ENCODE measurements at regions not wholly inside any gene's neighbourhood (a gene's known extent, or its start where the extent isn't known, plus 50 kb on each side); places are given as distances from the start of the nearest gene placed in this dataset.

DNA sequence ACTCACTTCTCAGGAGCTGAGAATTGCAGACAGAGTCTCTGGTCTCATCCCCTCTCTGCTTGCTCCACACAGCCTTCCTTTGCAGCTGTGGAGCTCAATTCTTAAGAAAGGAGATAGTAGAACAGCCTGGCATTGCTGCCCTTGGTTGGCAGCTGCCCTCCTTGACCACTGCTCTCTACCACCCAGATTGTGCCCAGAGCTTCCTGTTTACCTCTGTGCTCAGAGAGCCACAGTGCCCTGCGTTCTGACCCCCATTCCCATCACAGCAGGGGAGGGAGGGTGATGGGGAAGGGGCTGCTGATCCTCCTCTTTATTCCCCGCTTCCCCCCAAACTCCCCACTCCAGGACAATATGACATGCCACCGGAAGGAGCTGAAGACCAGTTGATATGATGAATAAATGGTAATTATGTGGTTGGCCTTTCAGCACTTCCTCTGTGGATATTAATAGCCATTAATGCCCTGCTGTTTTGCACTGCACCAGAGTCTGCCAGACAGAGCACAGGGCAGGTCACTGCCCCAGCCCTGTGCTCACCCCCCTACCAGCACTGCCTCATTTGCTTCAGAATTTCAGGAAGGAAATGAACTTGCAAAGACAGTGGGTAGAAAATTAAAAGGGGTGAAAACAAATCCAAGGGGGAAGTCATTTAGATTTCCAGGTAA lies 426.8 kb upstream of the CADM1 start:
- DNase-seq (ENCODE audit: insufficient read length, low spot score) (no peak), FAIRE-seq (no peak)

DNA sequence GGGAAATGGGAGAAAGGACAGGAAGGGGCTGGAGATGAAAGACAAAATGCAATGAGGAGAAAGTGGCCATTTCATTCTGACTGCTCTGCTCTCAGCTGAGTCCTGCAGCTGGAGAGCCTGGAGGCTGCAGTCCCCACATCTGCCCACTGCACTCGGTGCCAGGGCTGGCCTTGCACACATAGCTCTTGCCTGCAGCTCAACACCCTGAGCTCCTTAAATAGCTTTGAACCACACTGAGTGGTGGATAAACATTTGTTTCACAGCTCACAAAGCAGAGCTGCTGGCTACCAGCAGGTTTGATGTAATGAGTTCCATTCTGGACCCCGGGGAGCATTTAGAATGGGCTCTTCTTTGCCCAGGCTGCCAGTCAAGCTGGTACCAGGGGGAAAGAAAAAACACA lies 426.1 kb upstream of the CADM1 start:
- FAIRE-seq (no peak), DNase-seq (ENCODE audit: insufficient read length, low spot score) (no peak)

DNA sequence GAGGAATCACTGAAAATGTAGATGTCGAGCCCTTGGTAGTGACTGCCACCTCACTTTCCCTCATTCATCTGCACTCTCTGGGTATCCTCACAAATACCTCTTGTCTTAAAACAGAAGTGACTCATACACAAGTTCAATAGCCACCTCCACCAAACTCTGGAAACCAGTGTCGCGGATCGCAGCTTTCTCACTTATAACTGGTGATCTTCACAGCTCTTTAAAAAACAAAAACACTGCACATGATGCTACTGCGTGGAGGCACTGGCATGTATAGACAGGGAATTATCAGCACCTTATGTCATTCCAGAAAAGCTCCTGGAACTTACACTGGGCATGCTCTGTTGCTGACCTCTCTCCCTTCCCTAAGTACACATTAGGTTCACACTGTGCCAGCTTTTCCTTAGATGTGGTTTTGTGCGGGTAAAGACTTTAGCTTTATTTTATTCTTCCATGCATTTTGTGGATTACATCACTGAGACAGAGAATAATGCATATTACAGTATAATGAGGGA lies 425.5 kb upstream of the CADM1 start:
- no peak for DNase-seq (ENCODE audit: insufficient read length, low spot score)
- no peak for FAIRE-seq

DNA sequence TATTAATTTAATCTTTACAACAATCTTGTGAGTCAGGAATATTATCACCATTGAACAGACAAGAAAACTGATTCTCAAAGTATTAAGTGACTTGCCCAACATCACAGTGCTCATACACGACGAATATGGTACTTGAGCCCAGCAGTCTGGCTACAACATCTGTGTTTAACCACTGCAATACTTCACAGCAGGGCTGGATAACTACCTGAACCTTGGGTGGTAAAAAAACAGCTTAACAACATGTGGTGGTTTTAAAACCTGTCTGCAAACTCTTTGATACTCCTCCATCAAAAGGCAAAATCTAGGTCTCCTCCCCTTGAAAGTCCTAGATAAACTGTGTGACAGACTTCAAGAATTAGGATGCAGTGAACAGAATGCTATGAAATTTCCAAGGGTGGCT lies 424.6 kb upstream of the CADM1 start:
- DNase-seq (ENCODE audit: insufficient read length, low spot score), result no peak
- no peak for FAIRE-seq

DNA sequence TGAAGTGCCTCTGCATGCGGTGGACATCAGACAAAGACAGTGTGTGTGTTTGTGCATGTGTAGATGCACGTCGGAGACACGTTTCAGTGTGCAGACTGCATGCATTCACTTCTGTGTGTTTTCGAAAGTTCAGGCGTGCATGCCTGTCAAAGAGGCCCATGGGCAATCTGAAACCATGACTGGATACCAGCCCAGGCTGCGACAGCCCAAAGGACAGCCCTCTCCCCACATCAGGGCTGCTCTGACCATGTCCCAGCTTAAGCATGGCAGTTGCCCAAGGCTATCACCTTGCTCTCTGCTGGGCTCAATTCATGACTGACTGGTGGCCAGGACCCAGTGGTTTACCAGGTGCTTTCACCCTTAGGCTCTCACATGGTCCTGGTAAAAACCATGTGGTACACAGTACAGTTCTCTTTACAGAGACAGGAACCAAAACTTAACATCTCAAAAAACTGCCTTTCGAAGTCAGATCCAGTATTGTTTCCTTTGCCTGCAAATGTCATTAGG lies 423.7 kb upstream of the CADM1 start:
- no peak for DNase-seq (ENCODE audit: insufficient read length, low spot score)
- FAIRE-seq, result no peak

DNA sequence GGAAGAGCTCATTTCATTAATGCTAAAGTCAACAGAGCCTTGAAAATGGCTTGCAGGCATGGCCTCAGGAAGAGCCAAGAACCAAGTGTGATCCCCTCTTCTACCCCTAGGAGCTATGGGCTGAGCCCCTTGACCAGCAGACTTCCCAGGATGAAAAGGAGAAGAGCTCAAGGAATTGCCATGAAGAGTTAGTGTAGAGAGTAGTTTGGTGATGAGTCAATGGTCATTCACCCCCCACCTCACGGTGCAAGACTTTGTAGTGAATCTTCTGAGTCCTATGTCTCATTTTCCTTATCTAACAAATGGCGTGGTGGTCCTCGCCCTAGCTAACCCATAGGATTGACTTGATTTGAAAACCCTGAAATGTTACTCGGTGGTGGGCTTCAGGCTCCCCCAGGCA lies 422.4 kb upstream of the CADM1 start:
- DNase-seq (ENCODE audit: insufficient read length, low spot score) (no peak), FAIRE-seq (no peak)

DNA sequence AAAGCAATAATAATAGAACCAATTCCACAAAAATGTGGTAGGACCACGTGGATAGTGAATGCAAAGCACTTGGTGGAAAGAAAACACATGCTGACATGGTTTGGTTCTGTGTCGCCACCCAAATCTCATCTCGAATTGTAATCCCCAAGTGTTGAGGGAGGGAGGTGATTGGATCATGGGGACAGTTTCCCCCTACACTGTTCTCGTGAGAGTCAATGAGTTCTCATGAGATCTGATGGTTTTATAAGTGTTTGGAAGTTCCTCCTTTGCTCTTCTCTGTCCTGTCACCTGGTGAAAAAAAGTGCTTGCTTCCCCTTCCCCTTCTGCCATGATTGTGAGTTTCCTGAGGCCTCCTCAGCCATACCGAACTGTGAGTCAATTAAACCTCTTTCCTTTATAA lies 421.9 kb upstream of the CADM1 start:
- FAIRE-seq (no peak), DNase-seq (ENCODE audit: insufficient read length, low spot score) (no peak)

DNA sequence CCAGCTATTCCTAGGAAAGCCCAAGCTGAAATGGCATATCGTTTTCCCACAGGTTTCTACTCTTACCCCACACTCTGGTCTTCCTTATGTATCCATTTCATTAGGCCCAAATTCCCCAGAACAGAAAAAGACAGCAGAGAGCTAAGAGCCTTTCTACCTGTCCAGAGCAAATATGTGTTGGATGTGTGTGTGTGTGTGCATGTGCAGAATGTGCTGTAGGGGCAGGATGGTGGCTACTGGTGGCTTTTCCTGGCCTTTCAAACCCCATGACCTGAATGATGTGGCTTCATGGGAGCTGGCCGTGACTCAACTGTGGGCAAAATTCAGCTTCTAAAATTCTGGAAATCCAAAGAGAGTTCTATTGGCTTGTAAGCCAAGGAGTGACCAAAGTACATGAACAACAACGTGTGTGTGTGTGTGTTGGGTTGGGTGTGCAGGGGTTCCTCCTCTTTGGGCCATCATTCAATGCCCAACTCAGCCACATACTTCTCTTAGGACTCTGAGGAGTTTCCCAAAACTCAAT lies 421.4 kb upstream of the CADM1 start:
- FAIRE-seq (no peak), DNase-seq (ENCODE audit: insufficient read length, low spot score) (no peak)

DNA sequence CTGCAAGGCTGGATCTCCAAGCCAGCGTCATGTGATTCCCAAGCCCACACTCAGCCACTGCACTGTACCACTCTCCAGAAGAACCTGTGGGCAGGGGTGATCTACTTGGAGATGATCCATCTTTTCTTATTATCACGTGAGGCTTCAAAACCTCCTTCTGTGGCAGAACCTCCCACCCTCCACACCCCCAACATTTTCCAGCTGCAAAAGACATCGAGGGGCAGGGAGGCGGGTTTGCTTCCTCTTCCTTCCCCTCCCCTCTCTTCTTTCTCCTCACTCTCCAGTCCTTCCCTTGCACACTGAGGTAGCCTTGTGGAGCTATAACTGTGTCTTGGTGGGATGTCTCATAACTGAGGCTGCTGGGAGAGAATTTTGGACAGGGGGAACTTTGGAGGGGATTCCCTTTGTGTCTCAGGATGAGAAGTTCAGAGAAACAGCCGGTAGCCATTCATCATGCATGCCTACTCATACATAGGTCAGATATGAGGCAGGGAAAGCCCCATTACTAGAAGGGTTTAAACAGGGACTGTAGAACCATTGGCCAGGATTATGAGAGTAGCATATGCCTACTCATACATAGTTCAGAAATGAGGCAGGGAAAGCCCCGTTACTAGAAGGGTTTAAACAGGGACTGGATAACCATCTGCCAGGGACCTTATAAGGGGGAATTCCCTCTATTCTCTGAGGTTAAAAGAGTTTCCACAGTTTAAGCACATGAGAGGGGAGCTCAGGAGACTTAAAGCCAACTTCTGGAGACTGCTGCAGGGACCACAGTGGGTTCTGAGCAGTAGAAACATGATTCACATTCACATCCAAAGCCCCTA lies 420.7 kb upstream of the CADM1 start:
- DNase-seq (ENCODE audit: insufficient read length, low spot score) (no peak), FAIRE-seq (no peak)

DNA sequence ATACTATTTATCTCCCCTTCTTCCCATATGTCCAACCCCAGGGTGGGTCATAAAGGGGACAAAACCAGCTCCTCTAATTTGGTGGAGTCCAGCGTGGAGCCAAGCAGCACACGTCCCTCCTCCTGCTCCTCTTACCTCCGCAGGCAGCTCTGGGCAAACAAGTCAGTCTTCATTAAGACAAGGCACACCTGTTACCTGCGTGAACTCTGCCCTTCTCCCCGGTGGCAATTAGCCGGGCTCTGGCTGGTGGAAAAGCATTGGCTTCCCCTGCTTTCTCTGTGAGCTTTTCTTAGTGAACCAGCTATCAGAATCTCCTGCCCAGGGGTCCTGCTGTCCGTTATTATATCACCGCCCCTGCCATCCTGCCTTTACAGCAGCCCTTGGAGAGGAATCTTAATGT lies 418.7 kb upstream of the CADM1 start:
- no peak for FAIRE-seq
- no peak for DNase-seq (ENCODE audit: insufficient read length, low spot score)

DNA sequence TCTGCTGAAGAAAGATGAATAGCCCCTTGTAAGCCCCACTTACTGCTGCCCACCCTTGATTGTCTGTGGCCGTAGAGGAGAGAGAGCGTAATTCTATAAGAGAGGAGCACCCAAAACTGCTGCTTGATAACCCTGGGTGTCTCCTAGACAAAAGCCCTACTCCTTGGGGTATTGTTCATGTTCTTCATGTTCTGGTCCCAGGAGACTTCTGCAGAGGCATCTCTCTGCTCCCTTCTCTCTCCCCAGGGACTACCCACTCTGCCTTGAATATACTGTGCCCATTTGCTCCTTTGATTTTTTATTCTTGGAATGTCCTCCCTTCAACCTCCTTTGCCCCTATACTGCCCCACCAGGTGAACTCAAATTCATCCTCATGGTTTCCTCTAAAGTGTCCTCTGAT lies 417.8 kb upstream of the CADM1 start:
- FAIRE-seq (no peak), DNase-seq (ENCODE audit: insufficient read length, low spot score) (no peak)

DNA sequence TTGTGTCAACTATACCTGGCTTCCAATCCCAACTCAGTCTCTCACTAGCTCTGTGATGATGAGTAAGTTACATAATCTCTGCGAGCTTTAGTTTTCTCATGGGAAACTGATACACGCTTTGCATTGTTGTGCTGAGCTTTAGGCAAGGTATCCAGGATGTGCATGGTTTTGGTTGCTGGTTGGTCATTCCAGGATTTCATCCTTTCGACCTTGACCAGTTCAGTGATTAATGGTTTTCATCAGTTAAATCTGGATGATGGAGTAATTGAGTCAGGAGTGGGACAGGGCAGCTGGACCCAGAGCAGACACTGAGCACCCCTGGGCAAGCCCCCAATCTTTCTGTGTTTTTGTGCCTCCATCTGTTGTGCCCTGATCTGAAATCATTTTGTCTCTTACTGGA lies 417.3 kb upstream of the CADM1 start:
- FAIRE-seq (no peak), DNase-seq (ENCODE audit: insufficient read length, low spot score) (no peak)

DNA sequence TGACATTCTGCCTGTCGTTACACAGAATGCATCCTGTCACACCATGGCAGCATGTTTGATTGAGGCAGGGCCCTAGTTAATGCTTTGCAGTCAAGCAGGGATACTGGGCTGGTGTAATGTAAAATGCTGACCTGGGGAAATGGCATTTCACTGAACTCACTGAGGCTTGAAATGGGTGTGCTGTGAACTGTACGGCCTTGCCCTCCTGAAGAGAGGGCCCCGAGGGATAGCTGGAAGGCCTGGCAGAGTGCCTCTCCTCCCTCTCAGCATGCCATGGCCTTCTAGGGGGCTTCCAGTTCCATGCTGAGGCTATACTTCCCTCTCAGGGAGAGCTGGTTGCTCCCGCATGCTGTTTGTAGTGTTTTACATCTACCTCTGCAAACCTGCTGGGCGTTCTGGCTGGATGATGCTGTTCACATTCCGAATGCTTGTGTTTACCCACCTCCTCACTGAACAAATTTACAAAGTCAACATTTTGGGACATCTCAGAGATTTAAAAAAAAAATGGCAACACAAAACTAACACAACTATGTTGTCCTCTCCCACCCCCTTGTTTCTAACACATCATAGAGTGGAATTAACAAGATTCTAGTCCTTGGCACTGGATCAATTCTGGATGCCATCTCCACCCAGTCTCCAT lies 416.7 kb upstream of the CADM1 start:
- no peak for DNase-seq (ENCODE audit: insufficient read length, low spot score)
- FAIRE-seq, result no peak

DNA sequence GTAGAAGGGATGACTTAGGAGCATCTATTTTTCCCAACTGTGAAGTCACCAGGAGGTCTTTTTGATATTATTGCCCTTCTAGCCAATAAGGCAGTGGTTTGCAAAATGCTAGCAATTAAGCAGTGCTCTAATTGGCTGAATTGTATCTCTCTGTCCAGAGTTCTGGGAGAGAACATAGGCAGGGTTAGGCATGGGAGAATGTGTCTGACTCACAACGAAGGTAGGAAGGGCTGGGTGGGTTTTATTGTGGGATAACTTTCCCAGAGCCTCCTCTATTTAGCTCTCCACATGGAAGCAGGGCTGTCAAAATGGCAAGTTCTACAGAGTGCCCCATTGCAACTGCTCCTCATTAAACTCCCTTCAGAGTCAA lies 415.9 kb upstream of the CADM1 start:
- peak; percentile 30 for DNase-seq (ENCODE audit: insufficient read length, low spot score)
- FAIRE-seq, result no peak

DNA sequence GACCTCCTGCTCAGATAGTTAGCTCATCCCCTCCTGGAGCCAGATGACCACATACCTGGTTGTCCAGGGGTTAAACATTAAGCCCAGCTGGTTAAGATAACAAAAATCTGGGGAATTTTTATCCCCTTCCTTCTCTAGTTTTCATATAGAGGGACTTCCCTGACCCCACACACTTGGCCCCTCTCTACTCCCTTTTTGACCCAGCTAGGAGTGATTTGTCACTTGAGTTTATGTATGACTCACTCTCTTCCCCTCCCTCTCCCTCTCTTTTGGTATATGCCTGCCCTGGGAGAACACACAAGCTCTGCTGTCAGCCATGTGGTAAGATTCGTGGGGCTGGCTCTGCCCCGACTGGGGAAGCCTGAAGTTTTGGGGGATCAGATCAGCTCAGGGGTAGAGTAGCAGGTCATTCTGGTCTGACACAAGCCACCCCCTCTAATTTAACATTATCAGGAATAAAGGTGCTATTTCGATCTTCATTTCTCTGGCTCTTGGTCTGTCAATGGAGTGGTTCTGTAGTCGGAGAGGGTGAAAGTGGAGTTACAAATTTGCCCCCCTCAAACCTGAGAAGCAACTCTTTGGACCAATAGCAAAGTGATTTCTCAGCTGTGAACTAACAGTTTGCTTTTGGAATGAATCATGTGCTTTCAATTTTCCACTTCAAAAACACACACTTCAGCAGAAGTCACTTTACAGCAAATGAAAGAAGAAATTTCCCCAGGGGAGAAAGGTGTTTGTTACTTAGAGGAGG lies 415.3 kb upstream of the CADM1 start:
- FAIRE-seq (peak; percentile 66), DNase-seq (ENCODE audit: insufficient read length, low spot score) (peak; percentile 56)

DNA sequence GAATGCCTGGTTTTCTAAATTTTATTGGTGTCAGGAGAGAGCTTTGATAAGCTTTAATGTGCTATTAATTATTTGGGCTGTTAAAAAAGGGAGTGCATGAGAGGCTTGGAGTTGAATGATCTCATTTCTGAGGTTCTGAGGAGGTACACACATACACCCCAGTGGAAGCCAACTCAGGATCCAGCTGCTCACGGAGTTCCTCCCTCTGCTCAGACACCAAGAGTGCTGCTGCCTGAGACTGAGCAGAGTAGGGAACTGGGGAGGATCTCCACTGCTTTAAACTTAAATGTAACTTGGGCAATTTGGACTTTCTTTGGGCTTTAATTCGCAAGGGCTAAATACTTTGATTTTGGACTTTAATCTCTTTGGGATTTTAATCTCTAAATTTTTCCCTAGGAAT lies 414.4 kb upstream of the CADM1 start:
- no peak for DNase-seq (ENCODE audit: insufficient read length, low spot score)
- no peak for FAIRE-seq

DNA sequence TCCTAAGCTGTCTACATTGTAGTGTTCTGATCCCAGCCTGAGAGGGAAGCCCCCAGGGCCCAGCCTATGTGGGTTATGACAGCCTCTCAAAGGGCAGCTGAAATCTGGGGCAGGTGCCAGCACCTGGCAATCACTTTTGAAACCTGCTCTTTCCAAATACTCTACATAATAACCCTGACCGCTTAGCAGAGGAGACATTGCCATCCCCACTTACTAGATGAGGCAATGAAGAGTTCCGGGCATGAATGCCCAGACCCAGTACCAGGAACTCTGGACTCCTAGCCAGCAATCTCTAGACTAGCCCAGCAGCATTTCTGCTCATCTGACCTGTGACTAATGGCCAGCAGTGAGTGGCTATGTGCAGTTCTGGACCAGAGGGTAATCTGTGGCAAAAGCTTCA lies 412.4 kb upstream of the CADM1 start:
- DNase-seq (ENCODE audit: insufficient read length, low spot score) (no peak), FAIRE-seq (no peak)

DNA sequence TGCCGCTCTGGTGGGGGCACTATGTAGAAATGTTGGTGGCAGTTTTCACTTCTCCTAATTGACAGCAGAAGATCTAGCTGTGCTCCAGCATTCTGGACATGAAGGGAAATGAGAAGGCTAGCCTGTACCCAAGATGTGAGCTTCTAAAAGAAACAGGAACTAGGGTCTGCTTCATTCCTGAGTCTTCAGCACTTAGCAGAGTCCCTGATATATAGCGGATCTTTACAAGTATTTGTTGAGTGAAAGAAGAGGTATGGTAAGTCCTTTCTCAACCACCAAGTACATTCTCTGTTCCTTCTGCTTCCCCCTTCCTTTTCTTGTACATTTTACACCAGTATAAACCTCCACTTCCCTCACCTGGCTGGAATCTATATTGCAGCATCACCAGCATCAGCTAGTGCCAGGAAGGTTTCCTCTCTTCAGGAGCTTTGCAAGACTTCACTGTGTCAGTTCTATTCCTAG lies 408.3 kb upstream of the CADM1 start:
- no peak for FAIRE-seq

DNA sequence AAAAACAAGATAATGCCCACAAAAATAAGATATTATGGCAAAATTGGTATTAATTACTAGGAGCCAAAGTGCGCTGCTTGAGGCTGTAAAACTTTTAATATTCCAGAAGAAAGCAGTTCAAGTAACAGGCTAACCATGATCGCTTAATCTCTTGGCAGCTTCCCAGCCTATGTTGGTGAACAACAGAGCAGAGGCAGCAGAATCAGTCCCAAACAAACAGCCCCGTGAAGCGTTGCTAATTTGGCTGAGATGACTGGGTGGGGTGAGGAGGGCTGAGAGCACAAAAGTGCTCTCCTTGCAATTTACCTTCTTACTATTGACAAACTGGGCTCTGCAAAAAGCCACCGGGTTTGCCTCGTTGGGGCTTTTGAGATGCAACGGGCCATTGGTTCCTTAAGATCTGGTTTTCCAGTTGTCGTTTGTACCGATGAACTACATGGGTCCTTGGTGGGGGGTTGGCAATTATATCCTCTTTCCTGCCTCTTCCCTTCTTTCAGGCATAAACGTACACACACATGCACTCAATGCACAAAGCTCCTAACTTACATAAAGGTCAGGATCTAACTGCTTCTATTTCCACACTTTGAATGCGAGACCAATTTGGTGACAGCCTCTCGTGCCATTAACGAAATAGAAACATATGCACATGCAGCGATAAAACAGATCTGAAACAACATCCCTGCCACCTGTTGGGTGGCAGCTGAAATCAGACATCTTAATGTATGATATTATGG lies 407.6 kb upstream of the CADM1 start:
- FAIRE-seq (no peak), DNase-seq (ENCODE audit: insufficient read length, low spot score) (no peak)

More for the DNA sequence above, 408.3 kb upstream of the CADM1 start:
- no peak for DNase-seq (ENCODE audit: insufficient read length, low spot score)

DNA sequence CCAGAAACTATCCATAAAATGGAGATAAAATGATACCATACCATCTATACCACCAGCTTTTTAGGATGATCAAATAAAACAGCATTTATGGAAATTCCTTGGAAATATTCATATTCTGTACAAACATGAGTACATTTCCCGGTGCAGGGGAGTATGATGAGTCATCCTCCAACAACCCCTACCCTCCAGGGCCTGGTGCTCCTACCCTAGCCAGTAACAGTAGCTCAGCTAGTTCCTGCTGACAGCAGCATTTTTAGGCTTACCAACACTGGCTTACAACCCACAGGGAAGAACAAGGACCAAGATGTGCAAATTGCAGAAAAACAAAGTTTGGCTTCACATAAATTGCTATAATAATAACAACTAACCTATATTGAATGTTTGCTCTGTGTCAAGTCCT lies 406.2 kb upstream of the CADM1 start:
- FAIRE-seq (peak; percentile 93), DNase-seq (ENCODE audit: insufficient read length, low spot score) (peak; percentile 48)
